A549 (cell line): ENCODE measurements at regions not wholly inside any gene's neighbourhood (a gene's known extent, or its start where the extent isn't known, plus 50 kb on each side); places are given as distances from the start of the nearest gene placed in this dataset.

ENCODE experiments used
- ATAC-seq, 2 experiments: fragments of 200-7000 bp in 1 of 2; fragments of >200 bp in 1 of 2; cut with Nextera tagmentation in 1 of 2; cut with Tn5 transposase in 1 of 2; 3 replicates each; pipeline versions ENCODE4 v1.8.0 to v1.9.1; 2018 to 2020; ENCODE audit warnings: mild to moderate bottlenecking in 1 of 2, moderate library complexity in 1 of 2
- CTCF ChIA-PET: fragments of 300-600 bp; sonication (Branson Sonifier 250); formaldehyde crosslinking; extraction: SDS; loops from one replicate; lab custom pipeline; 2021; ENCODE audit warnings: antibody characterized with exemption, inconsistent platforms; lab: Yijun Ruan, JAX
- POLR2A ChIA-PET: fragments of 350-600 bp; formaldehyde crosslinking; extraction: SDS; loops from one replicate; lab custom pipeline; 2021; ENCODE audit warnings: antibody characterized with exemption, inconsistent platforms; lab: Yijun Ruan, JAX
- DNase-seq, 2 experiments: peaks; one replicate each; pipeline versions ENCODE4 v3.0.0 to v3.0.0-alpha.2; 2011 to 2016; ENCODE audit warnings: low read depth in 1 of 2, low spot score in 1 of 2
- FAIRE-seq: peaks from 2 replicates; lab custom pipeline; 2011; peaks lifted over from hg19 to GRCh38; lab: Jason Lieb, UNC
- H3K27ac ChIP-seq, 2 experiments: fragments of >200 bp; sonication (Bioruptor Twin); formaldehyde crosslinking; 3 replicates each; pipeline ENCODE4 v1.5.1; 2016 to 2017
- H3K4me1 ChIP-seq: fragments of >200 bp; sonication (Bioruptor Twin); formaldehyde crosslinking; 3 replicates; pipeline ENCODE4 v1.6.1; 2016
- H3K4me2 ChIP-seq: fragments of >200 bp; sonication (Bioruptor Twin); formaldehyde crosslinking; 3 replicates; pipeline ENCODE4 v1.6.1; 2016
- H3K4me3 ChIP-seq: fragments of >200 bp; sonication (Bioruptor Twin); formaldehyde crosslinking; 3 replicates; pipeline ENCODE4 v1.5.1; 2016
- H3K9me3 ChIP-seq: fragments of >200 bp; sonication (Bioruptor Twin); formaldehyde crosslinking; 3 replicates; pipeline ENCODE4 v1.6.1; 2016
- ATOH8 ChIP-seq: fragments of 250-450 bp; sonication (Bioruptor Pico); IDR thresholded peaks from 2 replicates; pipeline ENCODE4 v1.5.0; 2020; ENCODE audit warnings: low read depth, mild to moderate bottlenecking, moderate library complexity
- BCL3 ChIP-seq: fragments of >200 bp; sonication (Bioruptor Twin); formaldehyde crosslinking; IDR thresholded peaks from 3 replicates; pipeline ENCODE4 v1.6.1; 2016
- BHLHE40 ChIP-seq: IDR thresholded peaks from 2 replicates; pipeline ENCODE4 v1.6.1; 2012; ENCODE audit warnings: low read depth, low read length, inconsistent platforms
- CBX8 ChIP-seq: fragments of 200-600 bp; sonication (generic); IDR thresholded peaks from 2 replicates; pipeline ENCODE4 v1.6.1; 2016
- CHD4 ChIP-seq: fragments of 200-600 bp; sonication (generic); IDR thresholded peaks from 2 replicates; pipeline ENCODE4 v1.6.1; 2016; ENCODE audit warnings: antibody characterized with exemption, mild to moderate bottlenecking, borderline replicate concordance
- EHMT2 ChIP-seq: fragments of 200-600 bp; sonication (generic); IDR thresholded peaks from 2 replicates; pipeline ENCODE4 v1.6.1; 2016; ENCODE audit warnings: antibody characterized with exemption, low read depth, mild to moderate bottlenecking, moderate library complexity
- ELK1 ChIP-seq: fragments of 150-350 bp; IDR thresholded peaks from 2 replicates; pipeline ENCODE4 v1.6.1; 2014; ENCODE audit warnings: low read depth, mild to moderate bottlenecking, low read length
- ESRRA ChIP-seq: fragments of 150-350 bp; IDR thresholded peaks from 2 replicates; pipeline ENCODE4 v1.6.1; 2014; ENCODE audit warnings: mild to moderate bottlenecking, low read length, borderline replicate concordance
- FOSL2 ChIP-seq, 2 experiments: fragments of 450-650 bp in 1 of 2; fragments of >200 bp in 1 of 2; sonication (Bioruptor Twin) in 1 of 2; formaldehyde crosslinking; IDR thresholded peaks; 2 replicates each; pipeline versions ENCODE4 v1.5.0 to v1.6.1; 2016 to 2020; ENCODE audit warnings: mild to moderate bottlenecking in 1 of 2, moderate library complexity in 1 of 2
- FOXS1 ChIP-seq: fragments of 250-450 bp; sonication (Bioruptor Pico); IDR thresholded peaks from 2 replicates; pipeline ENCODE4 v1.5.0; 2020; ENCODE audit warnings: mild to moderate bottlenecking, moderate library complexity
- HDAC2 ChIP-seq: fragments of 200-600 bp; sonication (generic); IDR thresholded peaks from 2 replicates; pipeline ENCODE4 v1.6.1; 2016
- HMGXB4 ChIP-seq: fragments of 250-450 bp; sonication (Bioruptor Pico); IDR thresholded peaks from 2 replicates; pipeline ENCODE4 v1.5.0; 2021; ENCODE audit warnings: mild to moderate bottlenecking, moderate library complexity, borderline replicate concordance
- HOXB13 ChIP-seq: fragments of 250-450 bp; sonication (Bioruptor Pico); IDR thresholded peaks from 2 replicates; pipeline ENCODE4 v1.5.0; 2020; ENCODE audit warnings: low read depth, mild to moderate bottlenecking, moderate library complexity
- JUN ChIP-seq, 2 experiments: fragments of >200 bp; sonication (Bioruptor Twin); formaldehyde crosslinking; IDR thresholded peaks; 2 replicates in 1 of 2; 3 replicates in 1 of 2; pipeline ENCODE4 v1.6.1; 2016 to 2017
- KDM1A ChIP-seq: fragments of 200-600 bp; sonication (generic); IDR thresholded peaks from 2 replicates; pipeline ENCODE4 v1.6.1; 2016; ENCODE audit warnings: low read depth, mild to moderate bottlenecking
- KDM5A ChIP-seq: fragments of 200-600 bp; sonication (generic); IDR thresholded peaks from 2 replicates; pipeline ENCODE4 v1.6.1; 2016; ENCODE audit warnings: antibody characterized with exemption, mild to moderate bottlenecking
- MAFK ChIP-seq: fragments of 450-650 bp; IDR thresholded peaks from 2 replicates; pipeline ENCODE4 v1.6.1; 2014; ENCODE audit not compliant: partially characterized antibody
- PBX3 ChIP-seq: IDR thresholded peaks from 2 replicates; pipeline ENCODE4 v1.6.1; 2012
- POLR2AphosphoS2 ChIP-seq: conservative IDR thresholded peaks from 2 replicates; pipeline ENCODE4 v1.6.1; 2012; ENCODE audit warnings: low read length, improper control_type of control experiment, inconsistent platforms
- REST ChIP-seq: fragments of 200-600 bp; sonication (generic); IDR thresholded peaks from 2 replicates; pipeline ENCODE4 v1.6.1; 2016; ENCODE audit warnings: antibody characterized with exemption, mild to moderate bottlenecking, moderate library complexity
- RFX5 ChIP-seq: fragments of 450-650 bp; IDR thresholded peaks from 2 replicates; pipeline ENCODE4 v1.7.1; 2014; ENCODE audit warnings: antibody characterized with exemption, mild to moderate bottlenecking, moderate library complexity
- RNF2 ChIP-seq: fragments of 200-600 bp; sonication (generic); IDR thresholded peaks from 2 replicates; pipeline ENCODE4 v1.6.1; 2016; ENCODE audit warnings: low read depth, mild to moderate bottlenecking, antibody characterized with exemption, moderate library complexity, borderline replicate concordance
- SMC3 ChIP-seq: fragments of >200 bp; sonication (Bioruptor Twin); formaldehyde crosslinking; IDR thresholded peaks from 3 replicates; pipeline ENCODE4 v1.6.1; 2018; ENCODE audit warnings: inconsistent platforms
- TFCP2L1 ChIP-seq: fragments of 250-450 bp; sonication (Bioruptor Pico); IDR thresholded peaks from 2 replicates; pipeline ENCODE4 v1.5.0; 2021; ENCODE audit warnings: mild to moderate bottlenecking
- TP53 ChIP-seq: fragments of 250-450 bp; sonication (Bioruptor Pico); IDR thresholded peaks from 2 replicates; pipeline ENCODE4 v1.5.0; 2021; ENCODE audit warnings: mild to moderate bottlenecking, moderate library complexity
- ZC3H11A ChIP-seq: fragments of 450-650 bp; IDR thresholded peaks from 2 replicates; pipeline ENCODE4 v1.6.1; 2014; ENCODE audit warnings: antibody characterized with exemption, mild to moderate bottlenecking
- ZFP36 ChIP-seq: fragments of 450-650 bp; IDR thresholded peaks from 2 replicates; pipeline ENCODE4 v1.6.1; 2014; ENCODE audit warnings: borderline replicate concordance; ENCODE audit not compliant: partially characterized antibody
- whole genome bisulfite sequencing: methylation state at CpG from one replicate; pipeline ENCODE4 v1.1.6; 2017; ENCODE audit errors: missing lambda C conversion rate; 5-methylcytosine and 5-hydroxymethylcytosine counted together

- Histone ChIP-seq H3K4me2 (no peak overlapping the region), H3K9me3 (no peaks in the 10 kb centered on the region), H3K27ac (no peak overlapping the region), H3K4me3 (no peak overlapping the region), H3K4me1 (no peaks in the 10 kb centered on the region)
- TF ChIP-seq HOXB13 (CRISPR knock-in tag) (no peak), JUN (IDR thresholded peaks at IDR 0.05) (no peak), MAFK (no peak), RNF2 (no peak), TP53 (CRISPR knock-in tag) (no peak), BHLHE40 (no peak), TFCP2L1 (no peak), CHD4 (no peak), KDM5A (no peak), REST (no peak), ATOH8 (CRISPR knock-in tag) (no peak), FOSL2 (IDR thresholded peaks at IDR 0.05) (no peak), FOSL2 (CRISPR knock-in tag; IDR thresholded peaks at IDR 0.05) (no peak), RFX5 (no peak), HDAC2 (no peak), KDM1A (no peak), ELK1 (no peak), EHMT2 (no peak)
- CTCF ChIA-PET: no interaction called here
- WGBS: 84% methylated on average over 4 of the region's 4 CpGs
- no peak for FAIRE-seq
- no peak for DNase-seq
- POLR2A ChIA-PET: no interaction called here
- no peak for ATAC-seq
Observed at GRCh38 chr14:66378712-66379505, 107.3 kb upstream of the CCDC196 start.

- no peak for FAIRE-seq
- ChIA-PET CTCF (interaction anchor here (1.2 to 1.3 kb wide), 2 partner anchors 20 to 23 kb away, joined by 4 to 7 read pairs; no protein-coding TSS in a partner anchor), POLR2A (no interaction called here)
Observed at GRCh38 chr14:66380143-66380542, 106.0 kb upstream of the CCDC196 start.

More at GRCh38 chr14:66380143-66380542, 106.0 kb upstream of the CCDC196 start:
- H3K27ac ChIP-seq: no peak overlapping the region
- H3K4me2 ChIP-seq: no peak overlapping the region
- DNase-seq (no peak), ATAC-seq (no peak)
- 3% methylated on average over 1 of the region's 1 CpG for WGBS
- H3K4me3 ChIP-seq: no peak overlapping the region
- no peaks in the 10 kb centered on the region for H3K9me3 ChIP-seq
- H3K4me1 ChIP-seq: no peaks in the 10 kb centered on the region
- TF ChIP-seq ESRRA: no peak
- no peak for TF ChIP-seq FOSL2 (IDR thresholded peaks at IDR 0.05)
- no peak for TF ChIP-seq FOSL2 (CRISPR knock-in tag; IDR thresholded peaks at IDR 0.05)
- TF ChIP-seq PBX3: no peak
- TF ChIP-seq RFX5: no peak
- TF ChIP-seq SMC3: no peak
- TF ChIP-seq RNF2: no peak
- TF ChIP-seq CBX8: no peak
- TF ChIP-seq BCL3: no peak
- no peak for TF ChIP-seq KDM1A
- TF ChIP-seq FOXS1 (CRISPR knock-in tag): no peak
- TF ChIP-seq ZFP36: no peak
- TF ChIP-seq HMGXB4: no peak
- TF ChIP-seq POLR2AphosphoS2: no peak
- TF ChIP-seq ZC3H11A: no peak
- no peak for TF ChIP-seq TP53 (CRISPR knock-in tag)
